K562 (cell line): ENCODE measurements at regions not wholly inside any gene's neighbourhood (a gene's known extent, or its start where the extent isn't known, plus 50 kb on each side); places are given as distances from the start of the nearest gene placed in this dataset.

ENCODE experiments used
- ATAC-seq: fragments of 200-7000 bp; cut with Tn5 transposase; 3 replicates; pipeline ENCODE4 v1.9.1; 2020; ENCODE audit warnings: moderate library complexity
- BruUV-seq: library from RNA; stranded (reverse); fragments of 400-500 nt; replicated peaks from 2 replicates; lab custom pipeline; 2021; lab: Mats Ljungman, UMichigan
- CTCF ChIA-PET: fragments of 300-600 bp; formaldehyde crosslinking; extraction: SDS; loops from one replicate; lab custom pipeline; 2021; ENCODE audit warnings: low intra/inter-chr PET ratio; lab: Yijun Ruan, JAX
- POLR2A ChIA-PET: fragments of 300-600, 350-650 bp; sonication (Branson Sonifier 250); formaldehyde crosslinking; extraction: SDS; loops from one replicate; lab custom pipeline; 2021; ENCODE audit warnings: antibody characterized with exemption, inconsistent platforms; lab: Yijun Ruan, JAX
- DNase-seq, 4 experiments: peaks; one replicate each; pipeline versions ENCODE4 v3.0.0 to v3.0.0-alpha.2; 2011 to 2018; ENCODE audit warnings: low spot score in 3 of 4, mixed read lengths in 3 of 4; ENCODE audit errors: extremely low read depth in 1 of 4
- FAIRE-seq: peaks from 2 replicates; lab custom pipeline; 2011; peaks lifted over from hg19 to GRCh38; lab: Jason Lieb, UNC
- H2AFZ ChIP-seq: 2 replicates; pipeline ENCODE4 v1.6.0; 2011; ENCODE audit warnings: low read depth, low read length, control low read depth, inconsistent platforms
- H3K27ac ChIP-seq: fragments of 200-600 bp; 3 replicates; pipeline ENCODE4 v1.8.0; 2011; ENCODE audit warnings: low read depth, mild to moderate bottlenecking, control low read depth, inconsistent platforms, low read length, moderate library complexity, mixed read lengths; ENCODE audit errors: extremely low read depth
- H3K27me3 ChIP-seq, 2 experiments: fragments of 300-600 bp in 1 of 2; 2 replicates in 1 of 2; 3 replicates in 1 of 2; pipeline versions ENCODE4 v1.6.0 to v1.8.0; 2011; ENCODE audit warnings: inconsistent platforms in 2 of 2, low read length in 2 of 2, mild to moderate bottlenecking in 1 of 2, mixed read lengths in 1 of 2, moderate library complexity in 1 of 2; ENCODE audit not compliant: control insufficient read depth in 2 of 2, insufficient read depth in 2 of 2
- H3K36me3 ChIP-seq: fragments of 300-600 bp; 3 replicates; pipeline ENCODE4 v1.8.0; 2011; ENCODE audit warnings: mild to moderate bottlenecking, low read length, inconsistent platforms; ENCODE audit not compliant: control insufficient read depth, insufficient read depth
- H3K4me1 ChIP-seq, 2 experiments: fragments of 200-600 bp in 1 of 2; replicated peaks in 1 of 2; 2 replicates in 1 of 2; 3 replicates in 1 of 2; pipeline versions ENCODE4 v1.5.1 to v1.8.0; 2011; ENCODE audit warnings: inconsistent platforms in 2 of 2, low read length in 2 of 2, mild to moderate bottlenecking in 1 of 2, mixed read lengths in 1 of 2, moderate library complexity in 1 of 2; ENCODE audit not compliant: control insufficient read depth in 2 of 2, insufficient read depth in 2 of 2
- H3K4me2 ChIP-seq: 2 replicates; pipeline ENCODE4 v1.6.1; 2011; ENCODE audit warnings: low read length, control low read depth, inconsistent platforms, mixed read lengths; ENCODE audit not compliant: insufficient read depth
- H3K4me3 ChIP-seq: fragments of 200-600 bp; sonication (generic), shearing (Covaris generic); 2 replicates; pipeline ENCODE4 v1.5.1; 2016; ENCODE audit warnings: control low read depth, inconsistent platforms
- H3K79me2 ChIP-seq: fragments of 200-600 bp; 3 replicates; pipeline ENCODE4 v1.8.0; 2011; ENCODE audit warnings: low read length, inconsistent platforms; ENCODE audit not compliant: control insufficient read depth, insufficient read depth
- H3K9ac ChIP-seq, 2 experiments: 2 replicates each; pipeline versions ENCODE4 v1.6.0 to v1.6.1; 2011; ENCODE audit warnings: low read depth in 2 of 2, low read length in 2 of 2, control low read depth in 1 of 2, inconsistent platforms in 1 of 2, mild to moderate bottlenecking in 1 of 2, mixed read lengths in 1 of 2; ENCODE audit not compliant: insufficient read depth in 1 of 2
- H3K9me1 ChIP-seq: one replicate; pipeline ENCODE4 v1.6.0; 2011; ENCODE audit warnings: inconsistent platforms, mild to moderate bottlenecking, low read length, moderate library complexity; ENCODE audit not compliant: control insufficient read depth, insufficient read depth
- H3K9me3 ChIP-seq: replicated peaks from 2 replicates; pipeline ENCODE4 v1.5.1; 2011; ENCODE audit warnings: low read depth, low read length, inconsistent platforms; ENCODE audit not compliant: control insufficient read depth, insufficient read depth
- H4K20me1 ChIP-seq: replicated peaks from 2 replicates; pipeline ENCODE4 v1.6.1; 2011; ENCODE audit warnings: low read length, inconsistent platforms, mixed read lengths; ENCODE audit not compliant: control insufficient read depth, insufficient read depth
- ADNP ChIP-seq: fragments of 200-800 bp; sonication (Bioruptor generic); IDR thresholded peaks from 2 replicates; pipeline ENCODE4 v1.6.1; 2016; ENCODE audit warnings: missing genetic modification characterization, missing compliant biosample characterization
- ARID1B ChIP-seq: fragments of 450-650 bp; IDR thresholded peaks from 2 replicates; pipeline ENCODE4 v1.6.1; 2016; ENCODE audit warnings: antibody characterized with exemption, mild to moderate bottlenecking, inconsistent platforms
- BCOR ChIP-seq: fragments of 450-650 bp; IDR thresholded peaks from 2 replicates; pipeline ENCODE4 v1.6.1; 2016
- CCAR2 ChIP-seq: fragments of 200-400 bp; formaldehyde crosslinking; IDR thresholded peaks from 2 replicates; pipeline ENCODE4 v1.6.1; 2017; ENCODE audit warnings: mild to moderate bottlenecking, low read depth, low read length
- COPS2 ChIP-seq: fragments of 450-650 bp; conservative IDR thresholded peaks from 2 replicates; pipeline ENCODE4 v1.6.1; 2016; ENCODE audit warnings: mild to moderate bottlenecking, moderate library complexity
- DPF2 ChIP-seq: fragments of 450-650 bp; IDR thresholded peaks from 2 replicates; pipeline ENCODE4 v1.6.1; 2016
- ESRRA ChIP-seq: fragments of 450-650 bp; IDR thresholded peaks from 2 replicates; pipeline ENCODE4 v1.6.1; 2014; ENCODE audit warnings: low read depth, mild to moderate bottlenecking, moderate library complexity, borderline replicate concordance
- ESRRB ChIP-seq: fragments of 250-450 bp; sonication (Bioruptor Pico); IDR thresholded peaks from 2 replicates; pipeline ENCODE4 v1.5.0; 2020; ENCODE audit warnings: mild to moderate bottlenecking, moderate library complexity, borderline replicate concordance
- HDAC2 ChIP-seq: fragments of 450-650 bp; IDR thresholded peaks from 2 replicates; pipeline ENCODE4 v1.6.1; 2016; ENCODE audit warnings: mild to moderate bottlenecking
- KDM1A ChIP-seq, 2 experiments: fragments of 450-650 bp; IDR thresholded peaks; 2 replicates each; pipeline ENCODE4 v1.6.1; 2016; ENCODE audit warnings: mild to moderate bottlenecking in 2 of 2
- KDM5B ChIP-seq: fragments of 200-600 bp; sonication (generic); IDR thresholded peaks from 2 replicates; pipeline ENCODE4 v1.6.1; 2012; ENCODE audit warnings: low read depth, mild to moderate bottlenecking, moderate library complexity, low read length, control low read depth, inconsistent platforms; ENCODE audit not compliant: insufficient replicate concordance
- MAFG ChIP-seq: fragments of 450-650 bp; conservative IDR thresholded peaks from 2 replicates; pipeline ENCODE4 v1.6.1; 2016; ENCODE audit warnings: missing genetic modification characterization, missing compliant biosample characterization
- NFE2 ChIP-seq: IDR thresholded peaks from 2 replicates; pipeline ENCODE4 v1.6.1; 2014; ENCODE audit warnings: antibody characterized with exemption, low read depth
- NFXL1 ChIP-seq: fragments of 450-650 bp; formaldehyde crosslinking; IDR thresholded peaks from 2 replicates; pipeline ENCODE4 v1.4.0; 2021; ENCODE audit warnings: mild to moderate bottlenecking
- PHF20 ChIP-seq: fragments of 450-650 bp; IDR thresholded peaks from 2 replicates; pipeline ENCODE4 v1.6.1; 2018; ENCODE audit not compliant: partially characterized antibody
- RBM25 ChIP-seq: fragments of 200-400 bp; formaldehyde crosslinking; IDR thresholded peaks from 2 replicates; pipeline ENCODE4 v1.6.1; 2018; ENCODE audit warnings: low read length, low read depth, moderate library complexity; ENCODE audit not compliant: severe bottlenecking
- RCOR1 ChIP-seq, 2 experiments: IDR thresholded peaks; 2 replicates each; pipeline ENCODE4 v1.6.1; 2012; ENCODE audit warnings: low read depth in 2 of 2, low read length in 2 of 2, borderline replicate concordance in 1 of 2, improper control_type of control experiment in 1 of 2
- SOX6 ChIP-seq: fragments of 450-650 bp; IDR thresholded peaks from 2 replicates; pipeline ENCODE4 v1.6.1; 2014; ENCODE audit warnings: mild to moderate bottlenecking
- SRSF7 ChIP-seq: fragments of 200-400 bp; formaldehyde crosslinking; optimal IDR thresholded peaks from 2 replicates; pipeline ENCODE3; 2017; ENCODE audit warnings: mild to moderate bottlenecking, low read depth, low read length
- ZNF133 ChIP-seq: fragments of 250-450 bp; sonication (Bioruptor Pico); IDR thresholded peaks from 2 replicates; pipeline ENCODE4 v1.4.0; 2020; ENCODE audit warnings: mild to moderate bottlenecking
- WGBS: fragments of 100-300 bp; shearing (Covaris generic); methylation state at CpG from one replicate; pipeline ENCODE4 v1.1.6; 2016; ENCODE audit warnings: low coverage, mixed read lengths; ENCODE audit not compliant: insufficient coverage; ENCODE audit errors: missing lambda C conversion rate; 5-methylcytosine and 5-hydroxymethylcytosine counted together
- in situ Hi-C: fragments of 300-500 bp; cut with MboI; formaldehyde crosslinking; loops from 4 replicates; pipeline ENCODE4 v1.15.0; 2018; ENCODE audit warnings: inconsistent platforms, mixed read lengths
- intact Hi-C: fragments of 100-400 bp; cut with micrococcal nuclease; formaldehyde crosslinking; loops from 2 replicates; pipeline ENCODE4 v1.14.2; 2022

DNA sequence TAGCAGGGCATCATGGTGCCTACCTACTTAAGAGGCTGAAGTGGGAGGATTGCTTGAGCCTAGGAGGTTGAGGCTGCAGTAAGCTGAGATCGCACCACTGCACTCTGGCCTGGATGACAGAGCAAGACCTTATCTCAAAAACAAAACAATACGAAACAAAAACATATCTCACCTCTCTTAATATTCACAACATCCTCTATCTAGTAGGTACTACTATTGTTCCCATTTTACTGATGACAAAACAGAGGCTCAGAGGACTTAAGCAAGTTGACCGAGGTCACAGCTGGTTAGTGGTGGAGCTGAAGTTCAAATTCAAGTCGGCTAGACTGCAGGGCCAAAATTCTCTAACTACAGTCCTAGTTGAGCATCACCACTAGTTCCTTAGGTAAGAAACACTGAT, 172.3 kb upstream of the EEA1 start:
- no peak overlapping the region for H3K4me2 ChIP-seq
- intact Hi-C loops, result no loop called here
- TF ChIP-seq KDM1A (IDR thresholded peaks at IDR 0.05) (peak; percentile 30 to 59; a peak in 2 of 4 replicates), ESRRA (peak; percentile 41; the same call in 1 of the 2 replicates), COPS2 (no peak), HDAC2 (peak; percentile 47; the same call in 1 of the 2 replicates), PHF20 (peak; percentile 28), DPF2 (0 out of 2 replicates have a peak, but pooled peaks have one; percentile 35), KDM5B (no peak), ESRRB (CRISPR knock-in tag) (no peak), CCAR2 (no peak), ARID1B (0 out of 2 replicates have a peak, but pooled peaks have one; percentile 28), RBM25 (peak; percentile 75), NFXL1 (no peak), NFE2 (peak; percentile 31; the same call in 1 of the 2 replicates), SRSF7 (no peak), ZNF133 (no peak), BCOR (peak; percentile 89), SOX6 (peak; percentile 70), MAFG (tag) (0 out of 2 replicates have a peak, but pooled peaks have one; percentile 22), ADNP (tag) (peak; percentile 94), RCOR1 (IDR thresholded peaks at IDR 0.05; ENCODE audit: borderline replicate concordance in 1 of 2, low read depth in 2 of 2, low read length in 2 of 2) (0 out of 4 replicates have a peak, but pooled peaks of 1 of the 2 experiments have one; percentile 8)
- no peaks in the 10 kb centered on the region for H3K79me2 ChIP-seq
- no TSS peak for BruUV-seq
- no peak overlapping the region for H3K9ac ChIP-seq
- no peaks in the 10 kb centered on the region for H3K27me3 ChIP-seq
- ChIA-PET POLR2A (interaction anchor here (0.7 kb wide), 1 partner anchor 122 kb away, joined by 4 read pairs; no protein-coding TSS in a partner anchor), CTCF (no interaction called here)
- FAIRE-seq, result no peak
- H3K9me3 ChIP-seq, result no peaks in the 10 kb centered on the region
- in situ Hi-C loops, result no loop called here
- WGBS, result 10% methylated on average over 4 of the region's 4 CpGs
- H2AFZ ChIP-seq, result no peak overlapping the region
- H3K4me3 ChIP-seq, result no peak overlapping the region
- H3K9me1 ChIP-seq, result no peaks in the 10 kb centered on the region
- no peaks in the 10 kb centered on the region for H4K20me1 ChIP-seq
- H3K27ac ChIP-seq, result no peak overlapping the region
- H3K36me3 ChIP-seq, result no peaks in the 10 kb centered on the region
- no peak; the same call in 2 of the 3 replicates for ATAC-seq
- DNase-seq, result no peak
- H3K4me1 ChIP-seq, result peaks cover 0 to 4% of the 10 kb centered on the region in 2 experiments; a peak in 1 of 5 replicates
